Right lobe of liver (tissue), 4 donors: ENCODE measurements at regions not wholly inside any gene's neighbourhood (a gene's known extent, or its start where the extent isn't known, plus 50 kb on each side); places are given as distances from the start of the nearest gene placed in this dataset.

Source experiments
- CTCF ChIP-seq, 4 donors: fragments of 200-600 bp in 3 of 4; fragments of 450-650 bp in 1 of 4; IDR thresholded peaks; one replicate each; pipeline versions ENCODE4 v1.5.1 to v1.8.0; 2016 to 2022; ENCODE audit warnings: antibody characterized with exemption in 4 of 4, mild to moderate bottlenecking in 2 of 4
- POLR2A ChIP-seq: fragments of 450-650 bp; IDR thresholded peaks from one replicate; pipeline ENCODE4 v1.6.1; 2017; ENCODE audit warnings: antibody characterized with exemption, mild to moderate bottlenecking
- donor health status: DM: no; HTN: no; CAD: no.
- donor health status: DM: no; HTN: no; CAD: no.
- donor health status: DM: no; HTN: yes; CAD: no.

- no peak for TF ChIP-seq POLR2A
- TF ChIP-seq CTCF (IDR thresholded peaks at IDR 0.05), result no peak
Measured at GRCh38 chr9:23573800-23574199, 252.2 kb downstream of the ELAVL2 start.
